K562 (cell line): ENCODE measurements at regions not wholly inside any gene's neighbourhood (a gene's known extent, or its start where the extent isn't known, plus 50 kb on each side); places are given as distances from the start of the nearest gene placed in this dataset.
A peak's percentile ranks its signal among the peaks of the same experiment; 100 is the strongest.

Experiments used
- ARNT ChIP-seq, 2 experiments: fragments of 450-650 bp; IDR thresholded peaks; 2 replicates each; pipeline ENCODE4 v1.6.1; 2016; ENCODE audit warnings: mild to moderate bottlenecking in 1 of 2
- RAD21 ChIP-seq, 2 experiments: fragments of 250-450 bp in 1 of 2; fragments of 450-650 bp in 1 of 2; sonication (Bioruptor Pico) in 1 of 2; formaldehyde crosslinking in 1 of 2; IDR thresholded peaks in 1 of 2; conservative IDR thresholded peaks in 1 of 2; 2 replicates each; pipeline versions ENCODE4 v1.4.0 to v1.8.0; 2020 to 2022; ENCODE audit warnings: mild to moderate bottlenecking in 2 of 2, moderate library complexity in 1 of 2
- RB1 ChIP-seq: fragments of 450-650 bp; IDR thresholded peaks from 2 replicates; pipeline ENCODE4 v1.6.1; 2017; ENCODE audit warnings: low read depth, mild to moderate bottlenecking
- SAFB ChIP-seq: fragments of 200-400 bp; formaldehyde crosslinking; IDR thresholded peaks from 2 replicates; pipeline ENCODE4 v1.6.1; 2017; ENCODE audit warnings: low read depth, low read length, borderline replicate concordance
- TF ChIP-seq, protein P1 (sequence below), 3 experiments: IDR thresholded peaks in 2 of 3; conservative IDR thresholded peaks in 1 of 3; 2 replicates each; pipeline ENCODE4 v1.5.1; 2011 to 2012; ENCODE audit warnings: low read length in 3 of 3, mild to moderate bottlenecking in 3 of 3, control low read depth in 2 of 3, improper control_type of control experiment in 1 of 3, inconsistent platforms in 1 of 3, low read depth in 1 of 3, mixed read lengths in 1 of 3, moderate library complexity in 1 of 3; ENCODE audit not compliant: insufficient read depth in 2 of 3

DNA sequence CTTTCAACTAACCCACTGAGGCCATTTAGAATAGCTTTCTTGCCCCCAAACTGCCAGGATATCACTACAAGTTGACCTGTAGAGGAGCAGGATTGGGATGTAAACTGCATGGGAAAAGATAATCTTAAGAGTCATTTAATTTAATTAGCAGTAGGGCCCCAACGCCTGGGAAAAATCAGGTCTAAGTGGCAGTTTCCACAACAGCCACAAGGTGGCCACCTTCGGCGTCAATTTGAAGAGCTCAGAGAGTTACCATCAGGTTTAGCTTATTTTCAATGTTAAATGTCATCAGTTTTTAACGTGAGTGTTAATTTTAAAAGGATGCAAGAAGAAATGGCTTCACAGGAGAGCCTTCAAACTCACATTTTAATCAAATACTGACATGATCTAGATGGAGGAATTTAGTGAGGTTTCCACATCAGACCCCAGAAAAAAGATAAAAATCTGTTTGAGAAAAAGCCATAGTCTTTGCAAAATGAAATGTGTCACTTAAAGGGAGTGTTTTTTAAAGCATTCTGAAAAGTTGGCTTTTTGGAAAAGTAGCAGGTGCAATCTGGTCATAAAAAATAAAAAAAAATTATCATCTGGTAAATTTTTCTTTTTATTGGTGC lies 77.3 kb upstream of the UPP2 start:
- TF ChIP-seq ARNT (IDR thresholded peaks at IDR 0.05), result no peak
- no peak for TF ChIP-seq SAFB
- TF ChIP-seq, protein P1, sequence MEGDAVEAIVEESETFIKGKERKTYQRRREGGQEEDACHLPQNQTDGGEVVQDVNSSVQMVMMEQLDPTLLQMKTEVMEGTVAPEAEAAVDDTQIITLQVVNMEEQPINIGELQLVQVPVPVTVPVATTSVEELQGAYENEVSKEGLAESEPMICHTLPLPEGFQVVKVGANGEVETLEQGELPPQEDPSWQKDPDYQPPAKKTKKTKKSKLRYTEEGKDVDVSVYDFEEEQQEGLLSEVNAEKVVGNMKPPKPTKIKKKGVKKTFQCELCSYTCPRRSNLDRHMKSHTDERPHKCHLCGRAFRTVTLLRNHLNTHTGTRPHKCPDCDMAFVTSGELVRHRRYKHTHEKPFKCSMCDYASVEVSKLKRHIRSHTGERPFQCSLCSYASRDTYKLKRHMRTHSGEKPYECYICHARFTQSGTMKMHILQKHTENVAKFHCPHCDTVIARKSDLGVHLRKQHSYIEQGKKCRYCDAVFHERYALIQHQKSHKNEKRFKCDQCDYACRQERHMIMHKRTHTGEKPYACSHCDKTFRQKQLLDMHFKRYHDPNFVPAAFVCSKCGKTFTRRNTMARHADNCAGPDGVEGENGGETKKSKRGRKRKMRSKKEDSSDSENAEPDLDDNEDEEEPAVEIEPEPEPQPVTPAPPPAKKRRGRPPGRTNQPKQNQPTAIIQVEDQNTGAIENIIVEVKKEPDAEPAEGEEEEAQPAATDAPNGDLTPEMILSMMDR (IDR thresholded peaks at IDR 0.05 in 2 of 3, conservative IDR thresholded peaks at IDR 0.05 in 1 of 3; ENCODE audit: insufficient read depth in 2 of 3, low read depth in 1 of 3, low read length in 3 of 3), result peak; percentile 84 to 95 (median 91)
- TF ChIP-seq RB1, result no peak
- TF ChIP-seq RAD21 (CRISPR knock-in tag; conservative IDR thresholded peaks at IDR 0.05 in 1 of 2, IDR thresholded peaks at IDR 0.05 in 1 of 2), result peak; percentile 83 to 88
